ENCODE measurements at regions not wholly inside any gene's neighbourhood (a gene's known extent, or its start where the extent isn't known, plus 50 kb on each side); places are given as distances from the start of the nearest gene placed in this dataset.

DNA sequence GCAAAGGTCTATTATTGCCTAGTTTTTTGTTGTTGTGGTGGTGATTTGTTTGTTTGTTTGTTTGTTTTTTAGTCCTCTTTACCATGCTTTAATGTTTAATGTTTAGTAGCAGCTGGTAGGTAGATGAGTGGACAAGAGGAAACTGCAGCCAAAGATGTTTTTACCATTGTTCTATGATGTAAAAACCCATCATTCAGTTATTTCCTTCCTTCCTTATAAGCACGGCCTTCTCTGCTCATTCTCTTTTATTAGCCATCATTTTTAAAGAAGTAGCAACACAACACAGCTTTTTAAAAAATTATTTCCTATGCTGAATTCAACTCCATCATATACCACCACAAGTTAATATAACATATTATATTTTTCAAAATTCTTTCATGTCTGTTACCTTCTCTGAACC lies 58.5 kb upstream of the BOC start:
- no peaks in the 10 kb centered on the region for H3K27me3 ChIP-seq (ENCODE audit: low read depth)
- H3K9me3 ChIP-seq (replicated peaks) = no peaks in the 10 kb centered on the region
- peak overlapping the region; percentile 74 for H3K27ac ChIP-seq (replicated peaks)
- peaks cover 41% of the 10 kb centered on the region for H3K4me1 ChIP-seq
- TF ChIP-seq, protein P1, sequence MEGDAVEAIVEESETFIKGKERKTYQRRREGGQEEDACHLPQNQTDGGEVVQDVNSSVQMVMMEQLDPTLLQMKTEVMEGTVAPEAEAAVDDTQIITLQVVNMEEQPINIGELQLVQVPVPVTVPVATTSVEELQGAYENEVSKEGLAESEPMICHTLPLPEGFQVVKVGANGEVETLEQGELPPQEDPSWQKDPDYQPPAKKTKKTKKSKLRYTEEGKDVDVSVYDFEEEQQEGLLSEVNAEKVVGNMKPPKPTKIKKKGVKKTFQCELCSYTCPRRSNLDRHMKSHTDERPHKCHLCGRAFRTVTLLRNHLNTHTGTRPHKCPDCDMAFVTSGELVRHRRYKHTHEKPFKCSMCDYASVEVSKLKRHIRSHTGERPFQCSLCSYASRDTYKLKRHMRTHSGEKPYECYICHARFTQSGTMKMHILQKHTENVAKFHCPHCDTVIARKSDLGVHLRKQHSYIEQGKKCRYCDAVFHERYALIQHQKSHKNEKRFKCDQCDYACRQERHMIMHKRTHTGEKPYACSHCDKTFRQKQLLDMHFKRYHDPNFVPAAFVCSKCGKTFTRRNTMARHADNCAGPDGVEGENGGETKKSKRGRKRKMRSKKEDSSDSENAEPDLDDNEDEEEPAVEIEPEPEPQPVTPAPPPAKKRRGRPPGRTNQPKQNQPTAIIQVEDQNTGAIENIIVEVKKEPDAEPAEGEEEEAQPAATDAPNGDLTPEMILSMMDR (IDR thresholded peaks at IDR 0.05; ENCODE audit: borderline replicate concordance) = no peak
- no peaks in the 10 kb centered on the region for H3K36me3 ChIP-seq
- no peak overlapping the region for H3K4me3 ChIP-seq
- intact Hi-C loops (cut with micrococcal nuclease) = no loop called here
- DNase-seq = no peak

DNA sequence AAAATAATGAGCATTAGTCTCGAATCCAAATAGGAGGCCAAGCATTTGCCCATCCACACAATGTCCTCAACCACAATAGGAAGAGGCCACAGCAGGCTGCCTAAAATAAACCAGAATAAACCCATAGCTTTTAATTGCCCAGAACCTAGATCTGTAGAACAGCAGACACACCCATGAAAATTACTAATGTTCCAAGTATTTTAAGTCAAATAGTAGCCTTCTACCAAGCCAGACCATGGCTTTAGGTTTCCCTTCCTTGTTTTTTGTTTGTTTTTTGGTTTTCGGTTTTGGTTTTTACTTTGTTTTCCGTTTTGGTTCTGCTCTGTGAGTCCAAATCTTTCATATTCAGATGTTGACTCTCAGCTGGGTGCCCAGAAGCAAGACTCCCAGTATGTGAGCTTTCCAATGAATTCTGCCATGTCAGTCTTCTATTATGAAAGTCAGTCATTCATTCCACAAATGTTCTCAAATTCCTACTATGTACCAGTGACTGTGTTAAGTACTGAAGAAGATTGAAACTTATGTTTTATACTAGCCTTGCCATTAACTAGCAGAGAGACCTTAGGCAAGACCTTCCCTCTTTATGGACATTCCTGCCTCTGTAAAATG lies 57.8 kb upstream of the BOC start:
- TF ChIP-seq, protein P1 (IDR thresholded peaks at IDR 0.05; ENCODE audit: borderline replicate concordance) = no peak
- Histone ChIP-seq H3K9me3 (replicated peaks) (no peaks in the 10 kb centered on the region), H3K27ac (replicated peaks) (no peak overlapping the region), H3K36me3 (no peaks in the 10 kb centered on the region), H3K4me1 (peaks cover 37% of the 10 kb centered on the region), H3K4me3 (no peak overlapping the region), H3K27me3 (ENCODE audit: low read depth) (no peaks in the 10 kb centered on the region)
- intact Hi-C loops (cut with micrococcal nuclease) = no loop called here
- no peak for DNase-seq

DNA sequence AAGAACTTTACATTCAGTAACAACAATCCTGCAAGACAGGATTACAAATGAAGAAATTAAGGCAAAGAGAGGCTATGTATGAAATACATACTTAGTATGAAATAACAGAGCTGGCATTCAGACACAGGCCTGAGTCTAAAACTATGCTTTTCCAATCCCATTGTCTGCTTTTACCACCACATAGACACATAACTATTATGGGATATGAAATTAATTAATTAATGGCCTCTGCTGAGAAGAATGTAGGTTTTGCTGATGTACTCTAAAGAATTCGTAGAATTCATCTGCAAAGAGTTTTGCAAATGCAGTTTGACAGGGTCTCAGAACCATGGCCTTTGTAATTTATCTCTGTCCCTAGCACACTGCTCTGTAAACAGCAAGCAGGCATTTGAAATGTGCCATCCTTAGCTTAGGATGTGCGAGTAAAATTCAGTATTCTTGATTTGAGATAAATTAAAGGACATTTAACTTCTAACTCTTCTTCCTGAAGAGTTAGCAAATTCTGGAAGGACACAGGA lies 54.5 kb upstream of the BOC start:
- intact Hi-C loops (cut with micrococcal nuclease) = no loop called here
- H3K9me3 ChIP-seq (replicated peaks) = no peaks in the 10 kb centered on the region
- peaks cover 18% of the 10 kb centered on the region for H3K4me1 ChIP-seq
- H3K27ac ChIP-seq (replicated peaks) = peak overlapping the region; percentile 36
- H3K27me3 ChIP-seq (ENCODE audit: low read depth) = no peaks in the 10 kb centered on the region
- DNase-seq = no peak
- TF ChIP-seq, protein P1 (IDR thresholded peaks at IDR 0.05; ENCODE audit: borderline replicate concordance) = no peak
- H3K36me3 ChIP-seq = no peaks in the 10 kb centered on the region
- H3K4me3 ChIP-seq = no peak overlapping the region

DNA sequence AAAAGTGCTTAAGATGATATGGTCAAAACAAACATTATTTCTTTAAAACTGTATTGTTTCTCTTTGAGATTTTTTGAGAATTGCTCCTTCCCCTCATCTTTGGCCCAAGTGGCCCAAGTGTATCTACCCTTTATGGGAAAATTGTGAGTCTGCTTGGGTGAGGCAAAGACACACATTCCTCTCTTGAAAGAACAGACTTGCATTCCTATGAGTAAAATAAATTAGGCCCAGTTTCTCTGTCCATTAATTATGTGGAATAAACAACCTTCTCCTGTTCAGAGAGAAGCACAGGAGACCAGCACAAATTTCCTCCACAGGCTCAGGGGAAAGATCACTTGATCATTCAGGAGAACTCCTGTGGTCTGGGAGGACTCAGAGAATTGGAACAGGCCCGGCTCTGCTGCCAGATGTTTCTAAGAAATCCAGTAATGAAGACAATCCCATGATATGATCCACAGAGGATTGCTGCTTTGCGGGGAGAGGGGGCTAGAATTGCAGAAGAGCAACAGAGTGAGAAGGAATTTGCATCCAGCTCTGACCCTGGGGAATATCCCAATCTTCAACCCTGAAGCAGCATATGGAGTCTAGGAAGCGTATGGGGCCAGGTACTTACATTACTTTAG lies 53.8 kb upstream of the BOC start:
- DNase-seq = peak; percentile 22
- Histone ChIP-seq H3K36me3 (no peaks in the 10 kb centered on the region), H3K4me3 (no peak overlapping the region), H3K9me3 (replicated peaks) (no peaks in the 10 kb centered on the region), H3K27me3 (ENCODE audit: low read depth) (no peaks in the 10 kb centered on the region), H3K4me1 (peaks cover 11% of the 10 kb centered on the region), H3K27ac (replicated peaks) (peak overlapping the region; percentile 36)
- TF ChIP-seq, protein P1 (IDR thresholded peaks at IDR 0.05; ENCODE audit: borderline replicate concordance) = no peak
- intact Hi-C loops (cut with micrococcal nuclease) = no loop called here

DNA sequence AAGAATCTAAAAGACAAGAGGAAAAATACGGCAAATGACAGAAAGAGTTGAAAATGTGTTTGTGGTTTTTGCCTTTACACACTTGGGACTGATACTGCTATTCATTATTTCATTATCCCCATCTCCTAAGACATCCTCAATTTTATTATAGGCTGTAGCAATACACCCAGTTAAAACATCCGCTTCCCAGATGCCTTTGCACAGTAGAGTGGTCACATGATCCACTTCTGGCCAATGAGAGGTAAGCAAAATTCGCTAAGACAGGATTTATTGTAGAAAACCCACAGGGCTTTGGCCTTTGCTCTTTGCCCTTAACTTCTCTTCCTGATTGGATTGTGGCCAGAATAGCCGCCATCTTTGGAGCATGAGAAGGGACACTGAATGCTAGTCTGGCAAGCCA lies 53.2 kb upstream of the BOC start:
- peaks cover 5% of the 10 kb centered on the region for H3K4me1 ChIP-seq
- no peaks in the 10 kb centered on the region for H3K27me3 ChIP-seq (ENCODE audit: low read depth)
- TF ChIP-seq, protein P1 (IDR thresholded peaks at IDR 0.05; ENCODE audit: borderline replicate concordance) = no peak
- DNase-seq = no peak
- H3K27ac ChIP-seq (replicated peaks) = peak overlapping the region; percentile 36
- no peaks in the 10 kb centered on the region for H3K36me3 ChIP-seq
- intact Hi-C loops (cut with micrococcal nuclease) = no loop called here
- no peak overlapping the region for H3K4me3 ChIP-seq
- H3K9me3 ChIP-seq (replicated peaks) = no peaks in the 10 kb centered on the region

Measured in left ventricle myocardium inferior (tissue), 1 donor.